ENCODE measurements at regions not wholly inside any gene's neighbourhood (a gene's known extent, or its start where the extent isn't known, plus 50 kb on each side); places are given as distances from the start of the nearest gene placed in this dataset.

DNA sequence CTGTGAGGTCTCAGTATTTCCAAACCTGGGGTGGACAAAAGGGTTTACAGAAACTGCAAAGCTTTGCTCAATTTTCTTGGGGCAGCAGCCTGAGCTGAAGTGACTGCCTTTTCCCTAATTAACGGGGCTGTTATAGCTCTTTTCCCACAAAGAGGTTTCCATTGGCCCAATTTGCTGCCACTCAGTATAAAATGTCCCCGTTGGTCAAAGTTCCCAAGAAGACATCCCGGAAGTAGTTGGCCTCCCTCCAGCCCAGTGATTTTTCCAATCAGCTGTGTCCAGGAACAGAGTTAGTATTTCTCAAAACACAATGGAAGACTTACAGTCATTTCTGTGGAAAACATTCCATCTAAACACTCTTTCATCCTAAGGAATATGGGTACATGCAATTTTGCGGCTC lies 643.6 kb downstream of the ACTL7B start (continued):
- TF ChIP-seq, protein P1, sequence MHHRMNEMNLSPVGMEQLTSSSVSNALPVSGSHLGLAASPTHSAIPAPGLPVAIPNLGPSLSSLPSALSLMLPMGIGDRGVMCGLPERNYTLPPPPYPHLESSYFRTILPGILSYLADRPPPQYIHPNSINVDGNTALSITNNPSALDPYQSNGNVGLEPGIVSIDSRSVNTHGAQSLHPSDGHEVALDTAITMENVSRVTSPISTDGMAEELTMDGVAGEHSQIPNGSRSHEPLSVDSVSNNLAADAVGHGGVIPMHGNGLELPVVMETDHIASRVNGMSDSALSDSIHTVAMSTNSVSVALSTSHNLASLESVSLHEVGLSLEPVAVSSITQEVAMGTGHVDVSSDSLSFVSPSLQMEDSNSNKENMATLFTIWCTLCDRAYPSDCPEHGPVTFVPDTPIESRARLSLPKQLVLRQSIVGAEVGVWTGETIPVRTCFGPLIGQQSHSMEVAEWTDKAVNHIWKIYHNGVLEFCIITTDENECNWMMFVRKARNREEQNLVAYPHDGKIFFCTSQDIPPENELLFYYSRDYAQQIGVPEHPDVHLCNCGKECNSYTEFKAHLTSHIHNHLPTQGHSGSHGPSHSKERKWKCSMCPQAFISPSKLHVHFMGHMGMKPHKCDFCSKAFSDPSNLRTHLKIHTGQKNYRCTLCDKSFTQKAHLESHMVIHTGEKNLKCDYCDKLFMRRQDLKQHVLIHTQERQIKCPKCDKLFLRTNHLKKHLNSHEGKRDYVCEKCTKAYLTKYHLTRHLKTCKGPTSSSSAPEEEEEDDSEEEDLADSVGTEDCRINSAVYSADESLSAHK (tag by site-specific recombination; IDR thresholded peaks at IDR 0.05) = no peak
- TF ChIP-seq ZNF624 (tag by site-specific recombination; IDR thresholded peaks at IDR 0.05) (no peak), ZNF157 (tag by site-specific recombination; IDR thresholded peaks at IDR 0.05) (no peak), PRDM1 (tag by site-specific recombination; IDR thresholded peaks at IDR 0.05) (no peak)

DNA sequence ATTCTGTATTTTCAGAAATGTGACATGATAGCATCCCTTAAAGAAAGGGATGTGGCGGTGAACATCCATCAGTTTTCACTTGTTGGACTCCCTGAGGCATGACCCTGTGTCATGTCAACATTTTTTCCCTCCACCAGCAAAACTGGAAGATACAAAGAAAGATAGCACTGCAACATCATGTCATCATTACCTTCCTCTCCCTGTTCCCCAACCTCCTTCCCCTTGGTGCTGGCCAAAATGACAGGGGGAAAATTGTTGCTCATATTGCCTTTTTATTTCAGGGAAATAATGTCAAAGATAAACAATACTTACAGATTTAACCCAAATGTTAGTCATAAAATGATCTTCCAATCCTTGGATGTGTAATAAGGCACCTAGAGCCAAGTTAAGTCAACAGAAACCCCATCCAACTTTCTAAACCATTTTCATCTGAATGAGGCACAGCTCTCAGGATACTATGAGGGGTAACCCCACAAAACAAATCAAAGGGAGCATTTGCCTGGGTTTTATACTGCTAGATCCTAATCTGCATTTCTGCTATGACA lies 644.3 kb downstream of the ACTL7B start:
- H3K4me1 ChIP-seq (ENCODE audit: control insufficient read depth, insufficient read depth, low read length) = no peaks in the 10 kb centered on the region
- H3K27ac ChIP-seq (ENCODE audit: extremely low read depth, low read depth, low read length) = no peak overlapping the region
- H3K36me3 ChIP-seq (ENCODE audit: control insufficient read depth in 2 of 2, insufficient read depth in 1 of 2, low read length in 2 of 2) = no peaks in the 10 kb centered on the region
- TF ChIP-seq GLI2 (tag by site-specific recombination; IDR thresholded peaks at IDR 0.05; ENCODE audit: borderline replicate concordance, low read depth) = no peak
- TF ChIP-seq, protein P2, sequence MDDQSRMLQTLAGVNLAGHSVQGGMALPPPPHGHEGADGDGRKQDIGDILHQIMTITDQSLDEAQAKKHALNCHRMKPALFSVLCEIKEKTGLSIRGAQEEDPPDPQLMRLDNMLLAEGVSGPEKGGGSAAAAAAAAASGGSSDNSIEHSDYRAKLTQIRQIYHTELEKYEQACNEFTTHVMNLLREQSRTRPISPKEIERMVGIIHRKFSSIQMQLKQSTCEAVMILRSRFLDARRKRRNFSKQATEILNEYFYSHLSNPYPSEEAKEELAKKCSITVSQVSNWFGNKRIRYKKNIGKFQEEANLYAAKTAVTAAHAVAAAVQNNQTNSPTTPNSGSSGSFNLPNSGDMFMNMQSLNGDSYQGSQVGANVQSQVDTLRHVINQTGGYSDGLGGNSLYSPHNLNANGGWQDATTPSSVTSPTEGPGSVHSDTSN (CRISPR knock-in tag; IDR thresholded peaks at IDR 0.05) = no peak
- no peak for TF ChIP-seq ZNF561 (tag by site-specific recombination; IDR thresholded peaks at IDR 0.05; ENCODE audit: borderline replicate concordance)
- no peak for TF ChIP-seq KLF10 (tag by site-specific recombination; IDR thresholded peaks at IDR 0.05)
- no peak for TF ChIP-seq ZNF140 (tag by site-specific recombination; IDR thresholded peaks at IDR 0.05)
- TF ChIP-seq ZNF221 (tag by site-specific recombination; IDR thresholded peaks at IDR 0.05; ENCODE audit: borderline replicate concordance) = no peak
- TF ChIP-seq ZNF521 (tag by site-specific recombination; IDR thresholded peaks at IDR 0.05) = no peak
- TF ChIP-seq, protein P3, sequence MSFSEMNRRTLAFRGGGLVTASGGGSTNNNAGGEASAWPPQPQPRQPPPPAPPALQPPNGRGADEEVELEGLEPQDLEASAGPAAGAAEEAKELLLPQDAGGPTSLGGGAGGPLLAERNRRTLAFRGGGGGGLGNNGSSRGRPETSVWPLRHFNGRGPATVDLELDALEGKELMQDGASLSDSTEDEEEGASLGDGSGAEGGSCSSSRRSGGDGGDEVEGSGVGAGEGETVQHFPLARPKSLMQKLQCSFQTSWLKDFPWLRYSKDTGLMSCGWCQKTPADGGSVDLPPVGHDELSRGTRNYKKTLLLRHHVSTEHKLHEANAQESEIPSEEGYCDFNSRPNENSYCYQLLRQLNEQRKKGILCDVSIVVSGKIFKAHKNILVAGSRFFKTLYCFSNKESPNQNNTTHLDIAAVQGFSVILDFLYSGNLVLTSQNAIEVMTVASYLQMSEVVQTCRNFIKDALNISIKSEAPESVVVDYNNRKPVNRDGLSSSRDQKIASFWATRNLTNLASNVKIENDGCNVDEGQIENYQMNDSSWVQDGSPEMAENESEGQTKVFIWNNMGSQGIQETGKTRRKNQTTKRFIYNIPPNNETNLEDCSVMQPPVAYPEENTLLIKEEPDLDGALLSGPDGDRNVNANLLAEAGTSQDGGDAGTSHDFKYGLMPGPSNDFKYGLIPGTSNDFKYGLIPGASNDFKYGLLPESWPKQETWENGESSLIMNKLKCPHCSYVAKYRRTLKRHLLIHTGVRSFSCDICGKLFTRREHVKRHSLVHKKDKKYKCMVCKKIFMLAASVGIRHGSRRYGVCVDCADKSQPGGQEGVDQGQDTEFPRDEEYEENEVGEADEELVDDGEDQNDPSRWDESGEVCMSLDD (tag by site-specific recombination; IDR thresholded peaks at IDR 0.05) = no peak
- TF ChIP-seq ZBTB20 (tag by site-specific recombination; IDR thresholded peaks at IDR 0.05) = no peak
- TF ChIP-seq ZNF560 (tag by site-specific recombination; IDR thresholded peaks at IDR 0.05; ENCODE audit: borderline replicate concordance) = no peak
- TF ChIP-seq, protein P4, sequence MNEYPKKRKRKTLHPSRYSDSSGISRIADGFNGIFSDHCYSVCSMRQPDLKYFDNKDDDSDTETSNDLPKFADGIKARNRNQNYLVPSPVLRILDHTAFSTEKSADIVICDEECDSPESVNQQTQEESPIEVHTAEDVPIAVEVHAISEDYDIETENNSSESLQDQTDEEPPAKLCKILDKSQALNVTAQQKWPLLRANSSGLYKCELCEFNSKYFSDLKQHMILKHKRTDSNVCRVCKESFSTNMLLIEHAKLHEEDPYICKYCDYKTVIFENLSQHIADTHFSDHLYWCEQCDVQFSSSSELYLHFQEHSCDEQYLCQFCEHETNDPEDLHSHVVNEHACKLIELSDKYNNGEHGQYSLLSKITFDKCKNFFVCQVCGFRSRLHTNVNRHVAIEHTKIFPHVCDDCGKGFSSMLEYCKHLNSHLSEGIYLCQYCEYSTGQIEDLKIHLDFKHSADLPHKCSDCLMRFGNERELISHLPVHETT (tag by site-specific recombination; IDR thresholded peaks at IDR 0.05) = no peak
- TF ChIP-seq, protein P5, sequence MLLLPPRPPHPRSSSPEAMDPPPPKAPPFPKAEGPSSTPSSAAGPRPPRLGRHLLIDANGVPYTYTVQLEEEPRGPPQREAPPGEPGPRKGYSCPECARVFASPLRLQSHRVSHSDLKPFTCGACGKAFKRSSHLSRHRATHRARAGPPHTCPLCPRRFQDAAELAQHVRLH (tag by site-specific recombination; IDR thresholded peaks at IDR 0.05) = no peak
- TF ChIP-seq SP7 (tag by site-specific recombination; IDR thresholded peaks at IDR 0.05) = no peak
- TF ChIP-seq ZNF366 (tag by site-specific recombination; conservative IDR thresholded peaks at IDR 0.05) = no peak
- no peak for TF ChIP-seq SALL2 (tag by site-specific recombination; IDR thresholded peaks at IDR 0.05; ENCODE audit: borderline replicate concordance)
- no peak for TF ChIP-seq MZF1 (tag by site-specific recombination; IDR thresholded peaks at IDR 0.05; ENCODE audit: borderline replicate concordance)
- H3K4me3 ChIP-seq (ENCODE audit: low read depth, low read length) = no peak overlapping the region
- POLR2A ChIA-PET = no interaction called here
- CTCF ChIA-PET = interaction anchor here (0.9 kb wide), 1 partner anchor 110 kb away, joined by 3 read pairs; no protein-coding TSS in a partner anchor
- no peaks in the 10 kb centered on the region for H3K9me3 ChIP-seq (ENCODE audit: control insufficient read depth, insufficient read depth, low read depth, low read length)
